ENCODE measurements at regions not wholly inside any gene's neighbourhood (a gene's known extent, or its start where the extent isn't known, plus 50 kb on each side); places are given as distances from the start of the nearest gene placed in this dataset.

GRCh38 chr18:26685438-26686157, 137.2 kb upstream of the KCTD1 start:
- Mint-ChIP-seq H3K4me3 (ENCODE audit: unreplicated experiment) (no peak overlapping the region), H3K9me3 (ENCODE audit: unreplicated experiment) (no peaks in the 10 kb centered on the region), H3K36me3 (ENCODE audit: low read depth, unreplicated experiment) (no peaks in the 10 kb centered on the region), H3K4me1 (ENCODE audit: unreplicated experiment) (no peaks in the 10 kb centered on the region), H3K27me3 (ENCODE audit: unreplicated experiment) (no peaks in the 10 kb centered on the region), H3K27ac (ENCODE audit: unreplicated experiment) (no peak overlapping the region)
- no peak for TF ChIP-seq CTCF (IDR thresholded peaks at IDR 0.05; ENCODE audit: unreplicated experiment)
- no peak for DNase-seq (ENCODE audit: low spot score)

- Mint-ChIP-seq H3K9me3 (ENCODE audit: unreplicated experiment) (no peaks in the 10 kb centered on the region), H3K27ac (ENCODE audit: unreplicated experiment) (no peak overlapping the region), H3K27me3 (ENCODE audit: unreplicated experiment) (peaks cover 2% of the 10 kb centered on the region), H3K4me3 (ENCODE audit: unreplicated experiment) (no peak overlapping the region), H3K4me1 (ENCODE audit: unreplicated experiment) (no peaks in the 10 kb centered on the region), H3K36me3 (ENCODE audit: low read depth, unreplicated experiment) (no peaks in the 10 kb centered on the region)
- DNase-seq (ENCODE audit: low spot score) = no peak
- TF ChIP-seq CTCF (IDR thresholded peaks at IDR 0.05; ENCODE audit: unreplicated experiment) = no peak
Measured at GRCh38 chr18:26677957-26678356, 129.6 kb upstream of the KCTD1 start.

- no peak for TF ChIP-seq CTCF (IDR thresholded peaks at IDR 0.05; ENCODE audit: unreplicated experiment)
- Mint-ChIP-seq H3K4me1 (ENCODE audit: unreplicated experiment) (no peaks in the 10 kb centered on the region), H3K4me3 (ENCODE audit: unreplicated experiment) (no peak overlapping the region), H3K27me3 (ENCODE audit: unreplicated experiment) (peaks cover 6% of the 10 kb centered on the region), H3K36me3 (ENCODE audit: low read depth, unreplicated experiment) (no peaks in the 10 kb centered on the region), H3K27ac (ENCODE audit: unreplicated experiment) (no peak overlapping the region), H3K9me3 (ENCODE audit: unreplicated experiment) (no peaks in the 10 kb centered on the region)
- DNase-seq (ENCODE audit: low spot score) = no peak
Measured at GRCh38 chr18:26667046-26667445, 118.7 kb upstream of the KCTD1 start.

- Mint-ChIP-seq H3K36me3 (ENCODE audit: low read depth, unreplicated experiment) (no peaks in the 10 kb centered on the region), H3K27ac (ENCODE audit: unreplicated experiment) (no peak overlapping the region), H3K9me3 (ENCODE audit: unreplicated experiment) (no peaks in the 10 kb centered on the region), H3K4me1 (ENCODE audit: unreplicated experiment) (peaks cover 6% of the 10 kb centered on the region), H3K4me3 (ENCODE audit: unreplicated experiment) (no peak overlapping the region), H3K27me3 (ENCODE audit: unreplicated experiment) (no peaks in the 10 kb centered on the region)
- no peak for DNase-seq (ENCODE audit: low spot score)
- TF ChIP-seq CTCF (IDR thresholded peaks at IDR 0.05; ENCODE audit: unreplicated experiment) = no peak
Measured at GRCh38 chr18:26662996-26663395, 114.6 kb upstream of the KCTD1 start.

All from endothelial cell (in vitro differentiated cells).